ENCODE measurements at regions not wholly inside any gene's neighbourhood (a gene's known extent, or its start where the extent isn't known, plus 50 kb on each side); places are given as distances from the start of the nearest gene placed in this dataset.
"Not testable (repeated sequence)": the region's sequence is repeated elsewhere in the genome, so short reads cannot be mapped to it uniquely, and the experiment has no call there.

DNA sequence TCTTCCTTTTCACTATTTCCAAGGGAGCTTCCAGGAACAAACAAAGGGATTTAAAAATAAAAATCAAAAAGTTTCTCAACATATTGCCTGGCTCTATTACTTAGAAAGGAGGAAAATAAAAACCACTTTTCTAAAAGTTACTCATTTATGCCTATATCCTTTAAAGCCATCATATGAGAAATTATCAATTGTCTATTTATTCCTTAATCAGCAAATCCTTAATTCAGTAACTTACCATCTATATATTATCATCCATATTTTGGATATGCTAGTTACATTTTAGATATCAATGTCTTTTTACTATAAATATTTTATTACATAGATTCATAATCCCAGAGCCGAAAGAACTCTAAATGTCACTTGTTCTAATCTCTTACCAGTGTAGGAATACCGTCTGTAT lies 481.5 kb upstream of the ANO5 start:
- no peaks in the 10 kb centered on the region for H3K9me3 ChIP-seq (replicated peaks in 1 of 3)
- H3K4me1 ChIP-seq (replicated peaks in 1 of 2): no peaks in the 10 kb centered on the region
- 68 to 83% (median 70%) methylated on average over 2 of the region's 2 CpGs for WGBS, 4 donors
- H3K36me3 ChIP-seq (replicated peaks in 1 of 2): no peaks in the 10 kb centered on the region
- H3K4me3 ChIP-seq: no peak overlapping the region
- DNase-seq: no peak
- H3K27ac ChIP-seq: no peak overlapping the region
- intact Hi-C loops (cut with DNase I): no loop called here
- no peaks in the 10 kb centered on the region for H3K27me3 ChIP-seq
- TF ChIP-seq, protein P1, sequence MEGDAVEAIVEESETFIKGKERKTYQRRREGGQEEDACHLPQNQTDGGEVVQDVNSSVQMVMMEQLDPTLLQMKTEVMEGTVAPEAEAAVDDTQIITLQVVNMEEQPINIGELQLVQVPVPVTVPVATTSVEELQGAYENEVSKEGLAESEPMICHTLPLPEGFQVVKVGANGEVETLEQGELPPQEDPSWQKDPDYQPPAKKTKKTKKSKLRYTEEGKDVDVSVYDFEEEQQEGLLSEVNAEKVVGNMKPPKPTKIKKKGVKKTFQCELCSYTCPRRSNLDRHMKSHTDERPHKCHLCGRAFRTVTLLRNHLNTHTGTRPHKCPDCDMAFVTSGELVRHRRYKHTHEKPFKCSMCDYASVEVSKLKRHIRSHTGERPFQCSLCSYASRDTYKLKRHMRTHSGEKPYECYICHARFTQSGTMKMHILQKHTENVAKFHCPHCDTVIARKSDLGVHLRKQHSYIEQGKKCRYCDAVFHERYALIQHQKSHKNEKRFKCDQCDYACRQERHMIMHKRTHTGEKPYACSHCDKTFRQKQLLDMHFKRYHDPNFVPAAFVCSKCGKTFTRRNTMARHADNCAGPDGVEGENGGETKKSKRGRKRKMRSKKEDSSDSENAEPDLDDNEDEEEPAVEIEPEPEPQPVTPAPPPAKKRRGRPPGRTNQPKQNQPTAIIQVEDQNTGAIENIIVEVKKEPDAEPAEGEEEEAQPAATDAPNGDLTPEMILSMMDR (IDR thresholded peaks at IDR 0.05): no peak
- no peak for TF ChIP-seq POLR2A (IDR thresholded peaks at IDR 0.05)

DNA sequence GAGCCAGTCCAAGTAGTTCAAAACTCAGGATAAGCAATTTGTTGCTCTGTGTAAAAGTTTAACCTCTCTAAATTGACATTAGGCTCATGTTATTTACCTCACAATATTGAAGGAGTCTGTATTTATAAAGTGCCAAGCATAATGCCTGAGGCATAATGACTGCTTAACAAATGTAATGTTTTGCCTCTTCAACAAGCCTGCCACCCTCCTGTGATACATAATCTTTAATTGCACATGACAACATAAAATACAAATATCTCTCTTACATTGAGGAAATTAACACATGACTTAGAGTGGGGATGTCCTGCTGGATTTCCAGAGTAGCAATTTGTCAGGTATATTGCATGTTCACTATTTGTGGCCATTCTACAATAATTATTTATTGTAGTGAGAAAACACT lies 469.2 kb upstream of the ANO5 start:
- DNase-seq: no peak
- Histone ChIP-seq H3K4me1 (replicated peaks in 1 of 2) (no peaks in the 10 kb centered on the region), H3K9me3 (replicated peaks in 1 of 3) (no peaks in the 10 kb centered on the region), H3K27me3 (no peaks in the 10 kb centered on the region), H3K27ac (no peak overlapping the region), H3K4me3 (no peak overlapping the region), H3K36me3 (replicated peaks in 1 of 2) (no peaks in the 10 kb centered on the region)
- intact Hi-C loops (cut with DNase I): no loop called here
- TF ChIP-seq, protein P1 (IDR thresholded peaks at IDR 0.05): no peak
- TF ChIP-seq POLR2A (IDR thresholded peaks at IDR 0.05): no peak

DNA sequence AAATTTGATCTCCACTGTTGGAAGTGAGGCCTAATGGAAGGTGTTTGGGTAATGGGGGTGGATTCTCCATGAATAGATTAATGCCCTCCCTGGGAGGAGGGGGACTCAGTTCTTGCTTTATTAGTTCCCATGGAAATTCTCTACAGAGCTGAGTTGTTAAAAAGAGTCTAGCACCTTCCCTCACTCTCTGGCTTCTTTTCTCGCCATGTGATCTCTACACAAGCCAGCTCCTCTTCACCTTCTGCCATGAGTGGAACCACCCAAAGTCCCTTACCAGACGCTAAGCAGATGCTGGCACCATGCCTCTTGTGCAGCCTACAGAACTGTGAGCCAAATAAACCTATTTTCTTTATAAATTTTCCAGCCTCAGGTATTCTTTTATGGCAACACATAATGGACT lies 465.8 kb upstream of the ANO5 start:
- Histone ChIP-seq H3K27ac (no peak overlapping the region), H3K4me3 (no peak overlapping the region), H3K9me3 (replicated peaks in 1 of 3) (no peaks in the 10 kb centered on the region), H3K27me3 (no peaks in the 10 kb centered on the region), H3K36me3 (replicated peaks in 1 of 2) (no peaks in the 10 kb centered on the region), H3K4me1 (replicated peaks in 1 of 2) (no peaks in the 10 kb centered on the region)
- no peak for DNase-seq
- intact Hi-C loops (cut with DNase I): no loop called here
- TF ChIP-seq POLR2A (IDR thresholded peaks at IDR 0.05): no peak
- TF ChIP-seq, protein P1 (IDR thresholded peaks at IDR 0.05): no peak
- 51 to 86% (median 72%) methylated on average over 2 of the region's 2 CpGs for WGBS, 4 donors

DNA sequence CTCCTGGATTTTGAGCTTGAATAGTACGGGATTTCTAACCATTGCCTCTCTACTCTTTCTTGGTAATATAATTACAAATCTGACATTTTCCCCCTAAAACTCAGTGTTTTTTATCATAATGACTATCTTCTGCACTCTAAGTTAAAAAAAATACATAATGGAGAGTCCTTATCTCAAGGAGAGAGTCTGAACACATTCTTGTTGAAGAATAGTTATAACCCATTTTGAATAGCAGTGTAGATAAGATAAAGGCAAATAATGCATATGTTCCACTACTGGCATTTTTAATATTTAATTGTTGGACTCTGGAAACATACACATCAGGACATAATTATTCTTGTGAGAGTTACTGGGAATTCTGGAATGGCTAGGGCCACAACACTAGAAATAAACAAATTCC lies 456.5 kb upstream of the ANO5 start:
- no peak overlapping the region for H3K27ac ChIP-seq
- no peak overlapping the region for H3K4me3 ChIP-seq
- intact Hi-C loops (cut with DNase I): no loop called here
- no peaks in the 10 kb centered on the region for H3K36me3 ChIP-seq (replicated peaks in 1 of 2)
- no peaks in the 10 kb centered on the region for H3K9me3 ChIP-seq (replicated peaks in 1 of 3)
- no peaks in the 10 kb centered on the region for H3K4me1 ChIP-seq (replicated peaks in 1 of 2)
- DNase-seq: no peak
- H3K27me3 ChIP-seq: no peaks in the 10 kb centered on the region
- 49 to 71% (median 66%) methylated on average over 1 of the region's 1 CpG for WGBS, 4 donors
- TF ChIP-seq POLR2A (IDR thresholded peaks at IDR 0.05): no peak
- TF ChIP-seq, protein P1 (IDR thresholded peaks at IDR 0.05): no peak

DNA sequence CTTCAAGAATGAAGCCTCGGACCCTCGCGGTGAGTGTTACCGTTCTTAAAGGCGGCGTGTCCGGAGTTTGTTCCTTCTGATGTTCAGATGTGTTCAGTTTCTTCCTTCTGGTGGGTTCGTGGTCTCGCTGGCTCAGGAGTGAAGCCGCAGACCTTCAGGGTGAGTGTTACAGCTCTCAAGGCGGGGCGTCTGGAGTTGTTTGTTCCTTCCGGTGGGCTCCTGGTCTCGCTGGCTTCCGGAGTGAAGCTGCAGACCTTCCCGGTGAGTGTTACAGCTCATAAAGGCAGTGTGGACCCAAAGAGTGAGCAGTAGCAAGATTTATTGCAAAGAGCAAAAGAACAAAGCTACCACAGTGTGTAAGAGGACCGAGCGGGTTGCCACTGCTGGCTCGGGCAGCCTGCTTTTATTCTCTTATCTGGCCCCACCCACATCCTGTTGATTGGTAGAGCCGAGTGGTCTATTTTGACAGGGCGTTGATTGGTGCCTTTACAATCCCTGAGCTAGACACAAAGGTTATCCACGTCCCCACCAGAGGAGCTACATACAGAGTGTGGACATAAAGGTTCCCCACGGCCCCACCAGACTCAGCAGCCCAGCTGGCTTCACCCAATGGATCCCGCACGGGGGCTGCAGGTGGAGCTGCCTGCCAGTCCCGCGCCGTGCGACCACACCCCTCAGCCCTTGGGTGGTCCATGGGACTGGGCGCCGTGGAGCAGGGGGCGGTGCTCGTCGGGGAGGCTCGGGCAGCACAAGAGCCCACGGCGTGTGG lies 440.2 kb upstream of the ANO5 start:
- DNase-seq; intact Hi-C loops (cut with DNase I); H3K27me3 ChIP-seq; H3K4me1 ChIP-seq (replicated peaks in 1 of 2); H3K9me3 ChIP-seq (replicated peaks in 1 of 3); H3K36me3 ChIP-seq (replicated peaks in 1 of 2); H3K27ac ChIP-seq; H3K4me3 ChIP-seq: not testable (repeated sequence)
- WGBS, 4 donors: 81 to 90% (median 85%) methylated on average over 29 to 37 of the region's 37 CpGs

DNA sequence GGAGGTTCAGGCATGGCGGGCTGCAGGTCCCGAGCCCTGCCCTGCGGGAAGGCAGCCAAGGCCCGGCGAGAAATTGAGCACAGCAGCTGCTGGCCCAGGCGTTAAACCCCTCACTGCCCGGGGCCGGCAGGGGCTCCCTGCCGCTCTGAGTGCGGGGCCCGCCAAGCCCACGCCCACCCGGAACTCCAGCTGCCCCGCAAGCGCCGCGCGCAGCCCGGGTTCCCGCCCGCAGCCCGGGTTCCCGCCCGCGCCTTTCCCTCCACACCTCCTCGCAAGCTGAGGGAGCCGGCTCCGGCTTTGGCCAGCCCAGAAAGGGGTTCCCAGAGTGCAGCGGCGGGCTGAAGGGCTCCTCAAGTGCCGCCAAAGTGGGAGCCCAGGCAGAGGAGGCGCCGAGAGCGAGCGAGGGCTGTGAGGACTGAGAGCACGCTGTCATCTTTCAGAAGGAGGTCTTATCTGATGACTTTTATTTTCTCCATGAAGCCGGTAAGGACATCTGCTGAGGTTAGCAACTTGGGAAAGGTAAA lies 439.6 kb upstream of the ANO5 start:
- H3K27me3 ChIP-seq; H3K4me3 ChIP-seq; intact Hi-C loops (cut with DNase I); DNase-seq; H3K4me1 ChIP-seq (replicated peaks in 1 of 2); H3K9me3 ChIP-seq (replicated peaks in 1 of 3); H3K36me3 ChIP-seq (replicated peaks in 1 of 2); H3K27ac ChIP-seq: not testable (repeated sequence)
- WGBS, 4 donors: 74 to 88% (median 83%) methylated on average over 8 to 29 of the region's 37 CpGs
